H9 (cell line): ENCODE measurements at regions not wholly inside any gene's neighbourhood (a gene's known extent, or its start where the extent isn't known, plus 50 kb on each side); places are given as distances from the start of the nearest gene placed in this dataset.

Source experiments
- DNase-seq: peaks from one replicate; pipeline ENCODE4 v3.0.0-alpha.2; 2017
- H2AFZ ChIP-seq: one replicate; pipeline ENCODE4 v1.6.1; 2013; ENCODE audit warnings: mild to moderate bottlenecking, low read length, control low read depth, moderate library complexity
- H2AK5ac ChIP-seq: 2 replicates; pipeline ENCODE4 v1.6.1; 2013; ENCODE audit warnings: low read length, control low read depth, mixed read lengths; ENCODE audit not compliant: insufficient read length
- H2BK120ac ChIP-seq: one replicate; pipeline ENCODE4 v1.6.1; 2013; ENCODE audit warnings: low read depth, mild to moderate bottlenecking, low read length, control low read depth, inconsistent platforms; ENCODE audit not compliant: poor library complexity, severe bottlenecking
- H2BK12ac ChIP-seq: 2 replicates; pipeline ENCODE4 v1.6.1; 2013; ENCODE audit warnings: low read length, control low read depth, mixed read lengths, low read depth; ENCODE audit not compliant: insufficient read length
- H2BK15ac ChIP-seq: 2 replicates; pipeline ENCODE4 v1.6.1; 2013; ENCODE audit warnings: low read depth, low read length, control low read depth
- H2BK20ac ChIP-seq: one replicate; pipeline ENCODE4 v1.6.1; 2013; ENCODE audit warnings: low read depth, mild to moderate bottlenecking, low read length, control low read depth, inconsistent platforms; ENCODE audit not compliant: poor library complexity, severe bottlenecking
- H2BK5ac ChIP-seq: 2 replicates; pipeline ENCODE4 v1.6.1; 2013; ENCODE audit warnings: low read length, control low read depth, mixed read lengths; ENCODE audit not compliant: insufficient read length
- H3K14ac ChIP-seq: 2 replicates; pipeline ENCODE4 v1.6.1; 2013; ENCODE audit warnings: low read length, control low read depth; ENCODE audit not compliant: insufficient read depth
- H3K18ac ChIP-seq: 2 replicates; pipeline ENCODE4 v1.6.1; 2013; ENCODE audit warnings: low read depth, mild to moderate bottlenecking, mixed read lengths, low read length, control low read depth; ENCODE audit not compliant: insufficient read length
- H3K23ac ChIP-seq: 2 replicates; pipeline ENCODE4 v1.6.1; 2013; ENCODE audit warnings: low read length, control low read depth, mixed read lengths, low read depth; ENCODE audit not compliant: insufficient read length
- H3K23me2 ChIP-seq: 2 replicates; pipeline ENCODE4 v1.6.1; 2013; ENCODE audit warnings: low read depth, mild to moderate bottlenecking, mixed read lengths, low read length, control low read depth; ENCODE audit not compliant: insufficient read length, poor library complexity, severe bottlenecking
- H3K27ac ChIP-seq: 2 replicates; pipeline ENCODE4 v1.5.1; 2013; ENCODE audit warnings: low read length, control low read depth, mixed read lengths, low read depth; ENCODE audit not compliant: insufficient read length
- H3K27me3 ChIP-seq: 2 replicates; pipeline ENCODE4 v1.6.1; 2013; ENCODE audit warnings: low read length, control low read depth, inconsistent platforms; ENCODE audit not compliant: insufficient read depth
- H3K4ac ChIP-seq: 2 replicates; pipeline ENCODE4 v1.6.1; 2013; ENCODE audit warnings: low read depth, mild to moderate bottlenecking, control low read depth, inconsistent platforms, low read length, moderate library complexity
- H3K4me1 ChIP-seq: 2 replicates; pipeline ENCODE4 v1.6.1; 2013; ENCODE audit warnings: low read length, control low read depth, inconsistent platforms; ENCODE audit not compliant: insufficient read depth
- H3K4me2 ChIP-seq: 2 replicates; pipeline ENCODE4 v1.6.1; 2013; ENCODE audit warnings: low read length, control low read depth, mixed read lengths; ENCODE audit not compliant: insufficient read length, insufficient read depth
- H3K56ac ChIP-seq: 2 replicates; pipeline ENCODE4 v1.6.1; 2013; ENCODE audit warnings: low read depth, mild to moderate bottlenecking, mixed read lengths, low read length, control low read depth; ENCODE audit not compliant: insufficient read length
- H3K79me1 ChIP-seq: 2 replicates; pipeline ENCODE4 v1.6.1; 2013; ENCODE audit warnings: low read depth, mild to moderate bottlenecking, moderate library complexity, low read length, control low read depth, inconsistent platforms; ENCODE audit not compliant: insufficient read depth, poor library complexity, severe bottlenecking
- H3K79me2 ChIP-seq: 2 replicates; pipeline ENCODE4 v1.6.1; 2013; ENCODE audit warnings: low read length, control low read depth, inconsistent platforms; ENCODE audit not compliant: insufficient read depth
- H3K9ac ChIP-seq: 2 replicates; pipeline ENCODE4 v1.6.1; 2013; ENCODE audit warnings: low read length, control low read depth, mixed read lengths; ENCODE audit not compliant: insufficient read length; ENCODE audit errors: extremely low read depth
- H3K9me3 ChIP-seq: one replicate; pipeline ENCODE4 v1.6.1; 2013; ENCODE audit warnings: low read depth, low read length, inconsistent platforms; ENCODE audit not compliant: control insufficient read depth
- H3T11ph ChIP-seq: one replicate; pipeline ENCODE4 v1.6.1; 2013; ENCODE audit warnings: mild to moderate bottlenecking, low read length, control low read depth, inconsistent platforms
- H4K20me1 ChIP-seq: one replicate; pipeline ENCODE4 v1.6.1; 2013; ENCODE audit not compliant: control insufficient read depth, insufficient read length, insufficient read depth
- H4K5ac ChIP-seq: 2 replicates; pipeline ENCODE4 v1.6.1; 2013; ENCODE audit warnings: low read depth, mild to moderate bottlenecking, mixed read lengths, low read length, control low read depth; ENCODE audit not compliant: insufficient read length
- H4K8ac ChIP-seq: replicated peaks from 2 replicates; pipeline ENCODE4 v1.6.1; 2013; ENCODE audit warnings: low read length, control low read depth, mixed read lengths, low read depth; ENCODE audit not compliant: insufficient read length
- H4K91ac ChIP-seq: 2 replicates; pipeline ENCODE4 v1.6.1; 2013; ENCODE audit warnings: low read depth, mild to moderate bottlenecking, moderate library complexity, mixed read lengths, low read length, control low read depth; ENCODE audit not compliant: insufficient read length
- H3K27ac Mint-ChIP-seq, 3 experiments: 2 replicates in 2 of 3; 3 replicates in 1 of 3; pipeline ENCODE4 v1.8.0; 2020 to 2021; ENCODE audit warnings: mixed read lengths in 3 of 3, mild to moderate bottlenecking in 1 of 3, moderate library complexity in 1 of 3
- H3K27me3 Mint-ChIP-seq: 2 replicates; pipeline ENCODE4 v1.8.0; 2021; ENCODE audit warnings: low read depth, mild to moderate bottlenecking, moderate library complexity, mixed read lengths
- H3K36me3 Mint-ChIP-seq, 3 experiments: 2 replicates in 2 of 3; 3 replicates in 1 of 3; pipeline ENCODE4 v1.8.0; 2020 to 2021; ENCODE audit warnings: low read depth in 3 of 3, mixed read lengths in 3 of 3; ENCODE audit not compliant: insufficient read depth in 1 of 3
- H3K4me1 Mint-ChIP-seq, 2 experiments: 2 replicates each; pipeline ENCODE4 v1.8.0; 2020; ENCODE audit warnings: mixed read lengths in 2 of 2
- H3K4me3 Mint-ChIP-seq, 2 experiments: 2 replicates in 1 of 2; 3 replicates in 1 of 2; pipeline ENCODE4 v1.8.0; 2020 to 2021; ENCODE audit warnings: mild to moderate bottlenecking in 2 of 2, mixed read lengths in 2 of 2, moderate library complexity in 1 of 2
- H3K9me3 Mint-ChIP-seq, 2 experiments: 2 replicates in 1 of 2; 3 replicates in 1 of 2; pipeline ENCODE4 v1.8.0; 2020; ENCODE audit warnings: mild to moderate bottlenecking in 2 of 2, mixed read lengths in 2 of 2, moderate library complexity in 1 of 2
- whole genome bisulfite sequencing: extraction: QIAGEN DNeasy Blood & Tissue Kit; methylation state at CpG from one replicate; pipeline ENCODE4 v1.1.7; 2013; ENCODE audit warnings: missing lambda C conversion rate, low lambda C conversion rate, mixed read lengths; ENCODE audit not compliant: insufficient read length; ENCODE audit errors: extremely low coverage; 5-methylcytosine and 5-hydroxymethylcytosine counted together
- TF ChIP-seq, protein P1 (sequence below): fragments of 200-600 bp; sonication (generic); conservative IDR thresholded peaks from 3 replicates; pipeline ENCODE4 v1.8.0; 2021; ENCODE audit warnings: antibody characterized with exemption, mild to moderate bottlenecking

DNA sequence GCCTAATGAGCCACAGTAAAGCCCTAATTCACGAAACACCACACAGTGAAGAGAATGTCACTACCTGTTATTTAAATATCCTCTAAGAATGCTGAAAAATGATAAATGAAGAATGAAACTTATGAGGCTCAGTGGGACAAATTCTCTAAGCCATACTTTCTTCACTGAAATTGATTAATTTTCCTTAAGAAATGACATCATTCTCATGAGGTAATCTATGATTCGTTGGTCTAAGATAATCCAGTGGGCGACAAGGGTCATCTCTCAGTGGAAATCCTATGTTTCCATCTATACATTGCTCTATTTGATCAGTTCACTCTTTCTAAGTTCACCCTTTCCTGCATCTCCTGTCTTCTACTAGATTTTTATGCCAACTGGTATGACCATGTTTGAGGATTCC lies 330.4 kb upstream of the ANKRD30A start:
- Histone ChIP-seq H3K9me3 (no peaks in the 10 kb centered on the region), H2AFZ (no peak overlapping the region), H3K23me2 (no peaks in the 10 kb centered on the region), H4K8ac (no peak overlapping the region), H3K79me2 (no peaks in the 10 kb centered on the region), H3K4me1 (no peaks in the 10 kb centered on the region), H3K9ac (no peak overlapping the region), H3K23ac (no peak overlapping the region), H3K4ac (no peak overlapping the region), H3K27me3 (no peaks in the 10 kb centered on the region), H3K14ac (no peak overlapping the region), H3K4me2 (no peak overlapping the region), H2BK120ac (no peak overlapping the region), H4K5ac (no peak overlapping the region), H4K91ac (no peak overlapping the region), H2BK15ac (no peak overlapping the region), H3K56ac (no peak overlapping the region), H2BK20ac (no peak overlapping the region), H4K20me1 (no peaks in the 10 kb centered on the region), H2AK5ac (no peak overlapping the region), H3K27ac (no peak overlapping the region), H2BK5ac (no peak overlapping the region), H2BK12ac (no peak overlapping the region), H3T11ph (no peak overlapping the region), H3K79me1 (no peaks in the 10 kb centered on the region), H3K18ac (no peak overlapping the region)
- Mint-ChIP-seq H3K27ac (no peak overlapping the region), H3K4me1 (no peaks in the 10 kb centered on the region), H3K4me3 (no peak overlapping the region), H3K9me3 (peaks cover 0 to 10% of the 10 kb centered on the region in 2 experiments; a peak in 1 of 5 replicates), H3K27me3 (no peaks in the 10 kb centered on the region), H3K36me3 (no peaks in the 10 kb centered on the region; a peak in 1 of 7 replicates)
- DNase-seq, result no peak
- TF ChIP-seq, protein P1, sequence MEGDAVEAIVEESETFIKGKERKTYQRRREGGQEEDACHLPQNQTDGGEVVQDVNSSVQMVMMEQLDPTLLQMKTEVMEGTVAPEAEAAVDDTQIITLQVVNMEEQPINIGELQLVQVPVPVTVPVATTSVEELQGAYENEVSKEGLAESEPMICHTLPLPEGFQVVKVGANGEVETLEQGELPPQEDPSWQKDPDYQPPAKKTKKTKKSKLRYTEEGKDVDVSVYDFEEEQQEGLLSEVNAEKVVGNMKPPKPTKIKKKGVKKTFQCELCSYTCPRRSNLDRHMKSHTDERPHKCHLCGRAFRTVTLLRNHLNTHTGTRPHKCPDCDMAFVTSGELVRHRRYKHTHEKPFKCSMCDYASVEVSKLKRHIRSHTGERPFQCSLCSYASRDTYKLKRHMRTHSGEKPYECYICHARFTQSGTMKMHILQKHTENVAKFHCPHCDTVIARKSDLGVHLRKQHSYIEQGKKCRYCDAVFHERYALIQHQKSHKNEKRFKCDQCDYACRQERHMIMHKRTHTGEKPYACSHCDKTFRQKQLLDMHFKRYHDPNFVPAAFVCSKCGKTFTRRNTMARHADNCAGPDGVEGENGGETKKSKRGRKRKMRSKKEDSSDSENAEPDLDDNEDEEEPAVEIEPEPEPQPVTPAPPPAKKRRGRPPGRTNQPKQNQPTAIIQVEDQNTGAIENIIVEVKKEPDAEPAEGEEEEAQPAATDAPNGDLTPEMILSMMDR, result no peak
- no CpG with 5 or more reads among the region's 3 CpGs for WGBS
